SK-N-MC (cell line): ENCODE measurements at regions not wholly inside any gene's neighbourhood (a gene's known extent, or its start where the extent isn't known, plus 50 kb on each side); places are given as distances from the start of the nearest gene placed in this dataset.

Source experiments
- EZH2 ChIP-seq: fragments of 200-600 bp; sonication (generic); IDR thresholded peaks from one replicate; pipeline ENCODE4 v1.6.1; 2017; ENCODE audit warnings: antibody characterized with exemption
- POLR2AphosphoS5 ChIP-seq: IDR thresholded peaks from 2 replicates; pipeline ENCODE4 v1.6.1; 2012; ENCODE audit warnings: mild to moderate bottlenecking, low read depth, low read length, borderline replicate concordance

- no peak for TF ChIP-seq POLR2AphosphoS5
- no peak for TF ChIP-seq EZH2
Observed at GRCh38 chr5:179413711-179414458, 68.6 kb upstream of the ADAMTS2 start.
